GM18868 (cell line): ENCODE measurements at regions not wholly inside any gene's neighbourhood (a gene's known extent, or its start where the extent isn't known, plus 50 kb on each side); places are given as distances from the start of the nearest gene placed in this dataset.
"Not testable (repeated sequence)": the region's sequence is repeated elsewhere in the genome, so short reads cannot be mapped to it uniquely, and the experiment has no call there.

ENCODE experiments used
- ATAC-seq: cut with Tn5 transposase; IDR thresholded peaks from one replicate; pipeline ENCODE4 v1.9.1; 2021; ENCODE audit warnings: mild to moderate bottlenecking, moderate library complexity; ENCODE audit not compliant: unreplicated experiment

GRCh38 chr21:18803624-18804023, 400.0 kb upstream of the TMPRSS15 start:
- ATAC-seq: no peak

GRCh38 chr21:18810136-18810535, 406.6 kb upstream of the TMPRSS15 start:
- no peak for ATAC-seq

GRCh38 chr21:18812308-18812707, 408.7 kb upstream of the TMPRSS15 start:
- ATAC-seq: no peak

DNA sequence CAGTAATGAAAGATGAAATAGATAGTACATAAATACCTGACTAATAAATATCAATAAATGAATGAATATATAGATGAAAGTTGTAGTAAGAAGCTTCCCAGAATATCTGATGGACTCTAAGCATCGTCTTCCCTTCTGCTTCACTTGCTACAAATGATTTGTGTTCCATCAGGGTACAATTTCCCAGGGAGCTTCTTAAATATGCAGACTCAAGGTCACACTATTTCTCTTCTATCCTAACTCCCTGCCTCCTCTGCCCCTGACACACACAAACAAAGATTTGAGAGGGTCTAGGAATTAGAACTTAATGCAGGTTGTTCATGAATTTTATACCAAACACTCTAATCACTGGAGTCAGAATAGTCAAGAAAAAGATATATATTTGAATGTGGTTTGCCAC, 415.9 kb upstream of the TMPRSS15 start:
- no peak for ATAC-seq

DNA sequence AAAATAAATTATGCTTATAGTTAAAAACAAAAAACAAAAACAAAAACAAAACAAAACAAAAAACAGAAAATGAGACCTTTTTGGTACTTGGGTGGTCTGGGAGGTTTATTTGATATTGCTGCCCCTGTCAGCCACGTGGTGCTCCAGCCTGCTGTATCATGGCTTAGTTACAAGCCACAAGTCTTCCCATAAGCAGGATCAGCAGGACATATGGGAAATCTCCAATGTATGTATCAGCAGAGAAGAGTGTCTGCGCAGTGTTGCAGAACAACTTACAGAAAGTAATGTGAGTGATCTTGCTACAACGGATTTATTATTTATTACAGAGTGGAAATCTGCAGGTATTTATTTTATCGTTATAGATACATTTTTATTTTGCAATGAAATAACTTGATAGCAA, 423.0 kb upstream of the TMPRSS15 start:
- ATAC-seq: no peak

GRCh38 chr21:18831942-18832676, 428.5 kb upstream of the TMPRSS15 start:
- ATAC-seq: no peak

GRCh38 chr21:18832950-18833349, 429.4 kb upstream of the TMPRSS15 start:
- ATAC-seq: no peak

GRCh38 chr21:18834121-18834520, 430.5 kb upstream of the TMPRSS15 start:
- ATAC-seq: not testable (repeated sequence)

DNA sequence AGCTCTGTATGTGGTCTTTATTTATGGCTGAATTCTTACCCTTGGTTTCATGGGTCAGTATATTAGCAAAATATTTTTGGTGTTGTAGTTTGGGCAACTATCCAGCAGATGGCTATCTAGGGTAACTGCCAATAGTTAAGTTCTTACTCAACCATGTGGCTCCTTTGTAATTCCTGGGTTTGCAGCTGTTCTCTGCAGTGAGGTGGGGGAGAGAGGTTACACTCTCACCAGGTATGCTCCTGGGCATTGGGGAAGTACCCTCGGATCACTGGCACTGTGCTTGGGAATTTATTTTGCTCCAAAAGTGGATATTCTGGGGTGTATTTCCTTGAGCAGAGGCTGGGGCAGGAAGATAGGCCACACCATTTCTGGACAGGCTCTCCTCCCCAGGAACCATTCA, 436.7 kb upstream of the TMPRSS15 start:
- no peak for ATAC-seq

- ATAC-seq: not testable (repeated sequence)
Measured at GRCh38 chr21:18857606-18858005, 454.0 kb upstream of the TMPRSS15 start.

GRCh38 chr21:18869104-18869503, 465.5 kb upstream of the TMPRSS15 start:
- no peak for ATAC-seq

DNA sequence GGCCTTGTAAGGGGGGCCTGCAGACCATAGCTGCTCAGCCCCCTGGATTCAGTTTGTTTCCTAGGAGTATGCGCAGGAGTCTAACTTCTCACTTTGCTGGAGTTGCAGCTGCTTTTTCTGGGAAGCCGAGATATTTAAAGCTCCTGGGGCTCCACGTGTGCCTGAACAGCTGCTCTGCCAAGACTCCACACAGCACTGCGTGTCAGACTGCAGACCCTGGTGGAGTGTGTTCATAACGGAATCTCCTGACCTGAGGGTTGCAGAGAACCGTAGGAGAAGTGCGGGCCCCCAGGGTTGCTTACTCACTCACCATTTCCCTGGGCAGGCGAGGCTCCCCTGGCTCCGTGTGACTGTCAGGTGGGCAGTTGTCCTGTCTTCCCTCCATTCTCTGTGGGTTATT, 474.3 kb upstream of the TMPRSS15 start:
- ATAC-seq: no peak

DNA sequence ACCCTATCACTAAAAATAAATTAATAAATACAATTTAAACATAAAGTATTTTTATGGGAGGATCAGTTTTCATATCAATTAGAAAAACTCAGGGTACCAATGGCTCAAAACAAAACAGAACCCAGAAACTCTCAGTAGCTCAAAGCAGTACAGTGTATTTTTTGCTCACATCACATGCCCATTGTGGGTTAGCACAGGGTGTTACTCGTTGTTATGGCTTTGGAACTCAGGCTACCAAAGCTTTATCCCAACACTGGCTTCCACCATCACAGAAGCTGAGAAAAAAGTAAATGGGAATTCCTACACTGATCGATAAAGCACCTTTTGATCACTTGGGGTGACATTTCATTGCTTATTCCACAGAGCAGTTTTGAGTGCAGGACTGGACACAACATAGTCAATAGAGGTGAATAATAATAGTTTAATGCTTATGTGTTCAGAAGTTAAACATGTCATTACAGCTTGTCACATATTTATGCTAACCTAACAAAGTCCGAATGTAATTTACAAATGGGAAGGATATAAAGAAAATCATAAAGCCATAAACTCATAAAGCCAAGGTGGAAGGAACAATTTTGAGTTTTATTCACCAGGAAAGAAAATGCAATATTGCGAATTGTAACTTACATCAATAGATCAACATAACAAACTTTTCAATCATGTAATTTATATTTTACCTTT, 484.5 kb upstream of the TMPRSS15 start:
- ATAC-seq: no peak

- ATAC-seq: no peak
Measured at GRCh38 chr21:18893406-18893805, 489.8 kb upstream of the TMPRSS15 start.

DNA sequence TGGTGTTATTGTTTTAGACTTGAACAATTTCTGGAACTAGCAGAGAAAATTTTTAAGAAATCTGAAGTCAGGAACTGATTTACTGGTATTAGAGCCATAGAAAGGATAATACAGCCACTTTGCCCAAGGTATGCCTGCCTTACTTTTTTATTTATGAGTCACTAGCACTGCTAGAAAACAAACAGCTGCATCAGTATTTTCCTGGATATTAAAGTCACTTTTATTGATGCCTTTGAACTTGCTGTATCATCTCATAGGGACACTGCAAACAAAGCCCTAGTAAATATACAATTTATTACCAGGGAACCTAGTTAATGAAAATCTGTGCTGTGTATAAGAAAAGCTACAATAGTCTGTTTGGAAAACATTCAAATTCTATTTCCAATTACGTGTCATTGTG, 490.8 kb upstream of the TMPRSS15 start:
- no peak for ATAC-seq

GRCh38 chr21:18899261-18899660, 495.7 kb upstream of the TMPRSS15 start:
- ATAC-seq: no peak

DNA sequence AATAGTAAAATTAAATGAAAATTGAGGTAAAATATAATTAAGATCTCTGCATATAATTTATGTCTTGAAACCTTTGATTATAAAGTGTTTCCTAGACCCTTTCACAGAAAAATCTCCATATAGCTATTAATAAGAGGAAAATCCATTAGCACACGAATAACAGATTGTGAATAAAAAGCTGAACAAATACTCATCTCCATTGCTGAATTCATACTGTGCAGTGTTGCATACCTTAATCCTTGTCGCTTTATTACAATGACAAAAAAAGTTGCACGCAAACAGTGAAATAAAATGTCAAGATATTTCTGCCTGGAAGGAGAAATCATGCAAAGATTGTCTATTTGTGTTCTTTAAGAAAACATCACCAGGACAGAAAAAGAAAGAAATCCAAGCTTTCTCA, 499.1 kb upstream of the TMPRSS15 start:
- no peak for ATAC-seq

- ATAC-seq: no peak
Measured at GRCh38 chr21:18907076-18907475, 503.5 kb upstream of the TMPRSS15 start.

DNA sequence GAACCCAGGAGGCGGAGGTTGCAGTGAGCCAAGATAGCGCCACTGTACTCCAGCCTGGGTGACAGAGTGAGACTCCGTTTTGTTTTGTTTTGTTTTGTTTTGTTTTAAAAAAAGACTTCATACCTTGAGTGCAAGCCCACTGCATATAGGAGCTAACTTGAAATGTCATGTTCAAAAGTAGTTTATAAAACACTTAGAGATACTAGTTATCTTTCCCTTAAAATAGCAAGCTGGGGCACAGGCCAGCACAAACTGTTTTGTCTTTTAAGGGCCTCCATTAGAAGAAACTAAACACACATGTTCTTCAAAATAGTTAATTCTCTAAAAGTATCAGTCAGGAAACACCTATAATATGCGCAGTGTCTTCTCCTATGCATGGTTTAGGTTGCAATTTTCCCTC, 505.1 kb upstream of the TMPRSS15 start:
- no peak for ATAC-seq

DNA sequence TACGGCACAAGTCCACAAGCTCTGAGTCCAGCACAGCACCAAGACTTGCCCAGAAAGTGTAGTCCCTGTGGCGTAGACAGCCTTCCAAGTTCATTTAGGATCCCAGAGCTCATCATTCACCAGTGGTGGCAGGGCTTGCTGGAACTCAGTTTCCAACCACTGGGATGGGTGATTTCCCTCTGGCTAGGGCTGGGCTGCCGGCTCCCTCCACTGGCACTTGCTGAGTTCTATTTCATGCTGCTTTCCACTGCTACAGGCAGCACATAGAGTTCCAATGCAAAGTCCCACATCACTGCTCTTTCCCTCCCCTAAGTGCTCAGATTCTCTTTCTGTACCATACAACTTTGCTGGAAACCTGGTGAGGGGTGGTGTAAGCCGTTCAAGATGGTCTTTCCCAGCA, 510.3 kb upstream of the TMPRSS15 start:
- ATAC-seq: no peak

DNA sequence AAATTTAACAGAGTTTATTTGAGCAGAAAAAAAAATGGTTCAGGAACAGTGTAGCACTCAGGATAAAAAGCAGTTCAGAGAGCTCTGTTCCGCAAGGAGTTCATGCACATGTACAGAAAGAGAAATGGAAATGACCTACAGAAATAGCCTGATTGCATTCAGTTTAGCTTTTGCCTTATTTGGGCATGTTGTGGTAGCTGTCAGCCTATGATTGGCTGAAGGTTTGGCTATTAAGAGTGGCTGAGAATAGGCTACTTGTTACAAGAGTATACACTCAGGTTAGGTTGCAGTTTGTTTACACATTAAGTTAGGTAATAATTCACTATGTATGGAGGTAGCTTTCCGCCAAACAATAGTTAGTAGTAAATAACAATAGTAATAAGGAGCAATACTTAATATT, 511.0 kb upstream of the TMPRSS15 start:
- ATAC-seq: no peak

DNA sequence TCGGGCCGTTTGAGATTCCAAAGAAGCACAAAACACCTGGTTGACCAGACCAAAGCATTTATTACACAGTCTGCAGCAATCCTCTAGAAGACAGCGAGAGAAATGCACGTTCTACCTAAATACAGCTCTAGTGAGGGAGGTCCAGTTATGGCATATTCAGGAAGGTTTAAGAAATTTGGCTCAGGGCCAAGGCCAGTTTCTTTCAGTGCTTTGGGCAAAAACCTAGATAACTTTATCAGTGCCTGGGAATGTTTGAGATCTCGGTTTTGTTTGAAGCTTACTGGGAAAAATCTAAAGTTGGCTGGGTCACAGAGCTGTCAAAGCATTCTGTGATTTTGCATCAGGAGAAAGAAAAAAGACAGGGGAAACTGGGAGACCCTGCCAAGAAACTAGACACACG, 514.0 kb upstream of the TMPRSS15 start:
- no peak for ATAC-seq

GRCh38 chr21:18931237-18931636, 527.7 kb upstream of the TMPRSS15 start:
- ATAC-seq: no peak
